ENCODE measurements at regions not wholly inside any gene's neighbourhood (a gene's known extent, or its start where the extent isn't known, plus 50 kb on each side); places are given as distances from the start of the nearest gene placed in this dataset.
"Not testable (repeated sequence)": the region's sequence is repeated elsewhere in the genome, so short reads cannot be mapped to it uniquely, and the experiment has no call there.

- Histone ChIP-seq H3K27ac (ENCODE audit: low read depth, low read length) (no peak overlapping the region), H3K79me2 (ENCODE audit: insufficient read depth, low read length) (no peaks in the 10 kb centered on the region), H3K9ac (ENCODE audit: low read length) (no peak overlapping the region), H3K27me3 (ENCODE audit: insufficient read depth, low read length) (peaks cover 7% of the 10 kb centered on the region), H3K4me3 (ENCODE audit: insufficient read depth, low read depth, low read length) (no peak overlapping the region), H2AFZ (ENCODE audit: low read depth, low read length) (no peak overlapping the region), H4K20me1 (ENCODE audit: insufficient read depth, low read length) (no peaks in the 10 kb centered on the region), H3K36me3 (ENCODE audit: insufficient read depth, low read length) (no peaks in the 10 kb centered on the region), H3K4me2 (ENCODE audit: low read length) (no peak overlapping the region), H3K9me3 (ENCODE audit: insufficient read depth, low read depth, low read length) (no peaks in the 10 kb centered on the region), H3K4me1 (ENCODE audit: insufficient read depth, low read length) (no peaks in the 10 kb centered on the region)
- no peaks in the 10 kb centered on the region for H3K36me3 Mint-ChIP-seq (ENCODE audit: low read depth, unreplicated experiment)
- DNase-seq (ENCODE audit: low read depth) = no peak
- no peaks in the 10 kb centered on the region for H3K9me3 Mint-ChIP-seq (ENCODE audit: unreplicated experiment)
- peaks cover 80% of the 10 kb centered on the region for H3K27me3 Mint-ChIP-seq (ENCODE audit: low read depth, unreplicated experiment)
- no peak overlapping the region for H3K27ac Mint-ChIP-seq (ENCODE audit: unreplicated experiment)
- H3K4me3 Mint-ChIP-seq (ENCODE audit: unreplicated experiment) = no peak overlapping the region
- H3K4me1 Mint-ChIP-seq (ENCODE audit: low read depth, unreplicated experiment) = peaks cover 2% of the 10 kb centered on the region
- FAIRE-seq = peak; percentile 66
- TF ChIP-seq EZH2 (IDR thresholded peaks at IDR 0.05; ENCODE audit: insufficient read depth, low read length) (no peak), CTCF (IDR thresholded peaks at IDR 0.05; ENCODE audit: insufficient read depth, low read depth, low read length) (no peak)
Observed at GRCh38 chr12:114499338-114499737, 93.4 kb upstream of the TBX5 start.

- Histone ChIP-seq H3K4me3 (ENCODE audit: insufficient read depth, low read depth, low read length) (no peak overlapping the region), H3K9me3 (ENCODE audit: insufficient read depth, low read depth, low read length) (no peaks in the 10 kb centered on the region), H3K36me3 (ENCODE audit: insufficient read depth, low read length) (no peaks in the 10 kb centered on the region), H2AFZ (ENCODE audit: low read depth, low read length) (no peak overlapping the region), H3K4me2 (ENCODE audit: low read length) (no peak overlapping the region), H3K27me3 (ENCODE audit: insufficient read depth, low read length) (no peaks in the 10 kb centered on the region), H3K4me1 (ENCODE audit: insufficient read depth, low read length) (no peaks in the 10 kb centered on the region), H3K27ac (ENCODE audit: low read depth, low read length) (no peak overlapping the region), H3K79me2 (ENCODE audit: insufficient read depth, low read length) (no peaks in the 10 kb centered on the region), H4K20me1 (ENCODE audit: insufficient read depth, low read length) (no peaks in the 10 kb centered on the region), H3K9ac (ENCODE audit: low read length) (no peak overlapping the region)
- H3K36me3 Mint-ChIP-seq (ENCODE audit: low read depth, unreplicated experiment) = no peaks in the 10 kb centered on the region
- H3K4me1 Mint-ChIP-seq (ENCODE audit: low read depth, unreplicated experiment) = no peaks in the 10 kb centered on the region
- H3K4me3 Mint-ChIP-seq (ENCODE audit: unreplicated experiment) = no peak overlapping the region
- peaks cover 76% of the 10 kb centered on the region for H3K27me3 Mint-ChIP-seq (ENCODE audit: low read depth, unreplicated experiment)
- DNase-seq (ENCODE audit: low read depth) = no peak
- H3K9me3 Mint-ChIP-seq (ENCODE audit: unreplicated experiment) = peaks cover 2% of the 10 kb centered on the region
- no peak overlapping the region for H3K27ac Mint-ChIP-seq (ENCODE audit: unreplicated experiment)
- FAIRE-seq = no peak
- TF ChIP-seq CTCF (IDR thresholded peaks at IDR 0.05; ENCODE audit: insufficient read depth, low read depth, low read length) (no peak), EZH2 (IDR thresholded peaks at IDR 0.05; ENCODE audit: insufficient read depth, low read length) (no peak)
Observed at GRCh38 chr12:114491916-114492315, 86.0 kb upstream of the TBX5 start.

GRCh38 chr12:114484822-114485459, 79.0 kb upstream of the TBX5 start:
- H3K4me3 ChIP-seq (ENCODE audit: insufficient read depth, low read depth, low read length); H3K4me1 Mint-ChIP-seq (ENCODE audit: low read depth, unreplicated experiment); H3K36me3 ChIP-seq (ENCODE audit: insufficient read depth, low read length); H3K4me1 ChIP-seq (ENCODE audit: insufficient read depth, low read length); H3K9me3 Mint-ChIP-seq (ENCODE audit: unreplicated experiment); H4K20me1 ChIP-seq (ENCODE audit: insufficient read depth, low read length); FAIRE-seq; H3K9ac ChIP-seq (ENCODE audit: low read length); DNase-seq (ENCODE audit: low read depth); H2AFZ ChIP-seq (ENCODE audit: low read depth, low read length); H3K9me3 ChIP-seq (ENCODE audit: insufficient read depth, low read depth, low read length); H3K27ac ChIP-seq (ENCODE audit: low read depth, low read length); H3K36me3 Mint-ChIP-seq (ENCODE audit: low read depth, unreplicated experiment); H3K4me3 Mint-ChIP-seq (ENCODE audit: unreplicated experiment); H3K79me2 ChIP-seq (ENCODE audit: insufficient read depth, low read length); H3K27ac Mint-ChIP-seq (ENCODE audit: unreplicated experiment); H3K4me2 ChIP-seq (ENCODE audit: low read length): not testable (repeated sequence)
- H3K27me3 ChIP-seq (ENCODE audit: insufficient read depth, low read length) = peaks cover 19% of the 10 kb centered on the region
- peaks cover 66% of the 10 kb centered on the region for H3K27me3 Mint-ChIP-seq (ENCODE audit: low read depth, unreplicated experiment)

All from astrocyte (in vitro differentiated cells and primary cell).